Mesothelial cell of epicardium (in vitro differentiated cells): ENCODE measurements at regions not wholly inside any gene's neighbourhood (a gene's known extent, or its start where the extent isn't known, plus 50 kb on each side); places are given as distances from the start of the nearest gene placed in this dataset.
"Not testable (repeated sequence)": the region's sequence is repeated elsewhere in the genome, so short reads cannot be mapped to it uniquely, and the experiment has no call there.

Experiments
- DNase-seq, 2 experiments: peaks; one replicate each; pipeline ENCODE4 v3.0.0; 2021; ENCODE audit warnings: low spot score in 2 of 2; ENCODE audit not compliant: unreplicated experiment in 2 of 2
- H3K27ac Mint-ChIP-seq: 2 replicates; pipeline ENCODE4 v1.8.0; 2021; ENCODE audit warnings: mixed read lengths
- H3K27me3 Mint-ChIP-seq: 2 replicates; pipeline ENCODE4 v1.8.0; 2021; ENCODE audit warnings: low read depth, mixed read lengths
- H3K36me3 Mint-ChIP-seq: 2 replicates; pipeline ENCODE4 v1.8.0; 2021; ENCODE audit warnings: mixed read lengths
- H3K4me1 Mint-ChIP-seq: 2 replicates; pipeline ENCODE4 v1.8.0; 2021; ENCODE audit warnings: mixed read lengths
- H3K4me3 Mint-ChIP-seq: 2 replicates; pipeline ENCODE4 v1.8.0; 2021; ENCODE audit warnings: mild to moderate bottlenecking, moderate library complexity, mixed read lengths
- H3K9me3 Mint-ChIP-seq: 2 replicates; pipeline ENCODE4 v1.8.0; 2021; ENCODE audit warnings: mixed read lengths
- CTCF ChIP-seq: fragments of 200-600 bp; sonication (generic); IDR thresholded peaks from one replicate; pipeline ENCODE4 v1.5.0; 2021; ENCODE audit warnings: antibody characterized with exemption; ENCODE audit not compliant: unreplicated experiment

DNA sequence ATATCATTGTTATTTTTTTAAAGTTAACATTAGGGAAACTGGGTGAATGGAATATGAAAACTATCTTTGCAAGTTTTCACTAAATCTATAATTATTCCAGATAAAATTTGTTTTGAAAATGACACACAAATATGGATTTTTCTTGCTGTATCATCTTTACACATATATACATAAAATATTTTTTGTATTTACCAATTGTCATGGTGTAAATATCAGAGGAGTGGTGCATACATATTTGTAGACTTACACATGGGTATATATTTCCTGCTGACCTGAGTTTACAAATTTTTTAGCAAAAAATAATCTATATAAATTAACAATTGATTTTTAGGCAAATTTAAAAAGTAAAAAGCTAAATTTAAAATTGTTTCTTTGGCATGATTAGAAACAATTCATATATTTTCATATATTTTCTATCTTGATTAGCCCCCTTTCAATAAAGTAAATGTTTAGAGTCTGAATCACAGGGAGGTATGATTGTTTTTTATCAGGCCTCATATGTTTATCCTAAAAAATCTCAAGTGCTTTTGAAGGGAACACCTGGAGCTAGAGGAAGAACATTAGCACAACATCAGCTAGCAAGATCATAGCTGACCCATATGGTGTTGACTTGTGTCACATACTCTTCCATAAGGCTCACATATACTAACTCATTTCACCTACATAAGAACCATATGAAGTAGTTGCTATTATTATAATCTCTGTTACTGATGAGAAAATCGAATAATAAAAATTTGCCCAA is 671.8 kb upstream of the GJE1 start:
- Mint-ChIP-seq H3K9me3 (no peaks in the 10 kb centered on the region), H3K27ac (no peak overlapping the region), H3K4me3 (no peak overlapping the region), H3K27me3 (no peaks in the 10 kb centered on the region), H3K36me3 (no peaks in the 10 kb centered on the region), H3K4me1 (no peaks in the 10 kb centered on the region)
- TF ChIP-seq CTCF: no peak
- no peak for DNase-seq

GRCh38 chr6:141460245-141460644 is 672.5 kb upstream of the GJE1 start:
- H3K27me3 Mint-ChIP-seq, H3K9me3 Mint-ChIP-seq, H3K4me3 Mint-ChIP-seq, H3K36me3 Mint-ChIP-seq, H3K27ac Mint-ChIP-seq, H3K4me1 Mint-ChIP-seq, DNase-seq: not testable (repeated sequence)

- not testable (repeated sequence) for H3K4me1 Mint-ChIP-seq, H3K27ac Mint-ChIP-seq, H3K4me3 Mint-ChIP-seq, DNase-seq, H3K36me3 Mint-ChIP-seq, H3K9me3 Mint-ChIP-seq, H3K27me3 Mint-ChIP-seq
These were observed 674.7 kb upstream of the GJE1 start for GRCh38 chr6:141457984-141458383.

- H3K27ac Mint-ChIP-seq: no peak overlapping the region
- no peaks in the 10 kb centered on the region for H3K27me3 Mint-ChIP-seq
- no peaks in the 10 kb centered on the region for H3K9me3 Mint-ChIP-seq
- H3K4me3 Mint-ChIP-seq: no peak overlapping the region
- no peaks in the 10 kb centered on the region for H3K36me3 Mint-ChIP-seq
- no peak for TF ChIP-seq CTCF
- no peak for DNase-seq
- H3K4me1 Mint-ChIP-seq: peaks cover 8% of the 10 kb centered on the region
These were observed 680.4 kb upstream of the GJE1 start for GRCh38 chr6:141452354-141452686.

DNA sequence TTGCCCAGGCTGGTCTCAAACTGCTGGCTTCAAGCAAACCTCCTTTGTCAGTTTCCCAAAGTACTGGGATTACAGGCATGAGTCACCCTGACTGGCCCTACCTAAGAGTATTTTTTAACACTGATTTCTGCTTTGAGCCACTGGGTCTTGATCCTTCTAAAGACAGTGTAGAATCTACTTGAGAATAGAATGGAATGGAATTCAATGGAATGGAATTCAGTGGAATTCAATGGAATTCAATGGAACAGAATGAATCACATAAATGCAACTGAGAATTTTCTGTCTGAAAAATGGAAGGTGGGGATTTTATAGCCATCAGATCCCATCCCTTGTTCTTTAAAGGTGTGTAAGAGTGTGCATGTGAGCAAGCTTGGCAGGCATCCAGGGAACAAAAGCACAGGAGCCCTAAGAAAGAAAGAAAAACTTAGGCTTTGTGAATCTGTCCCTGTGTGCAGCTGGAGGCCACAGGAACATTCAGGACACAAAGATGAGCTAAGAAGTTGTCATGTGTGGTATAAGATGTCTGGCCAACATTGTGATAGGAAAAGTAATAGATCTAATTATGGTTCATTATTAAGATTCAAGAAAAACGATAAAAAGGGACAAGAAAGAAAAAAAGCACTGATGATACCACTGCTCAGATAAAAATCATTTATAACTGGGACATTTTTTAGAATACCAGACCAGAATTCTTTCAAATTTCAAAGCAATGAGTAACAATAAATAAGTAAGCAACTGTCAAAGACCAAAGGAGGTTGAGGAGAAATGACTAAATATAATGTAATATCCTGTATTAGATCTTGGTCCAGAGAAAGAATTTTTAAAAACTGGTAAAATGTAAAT is 681.0 kb upstream of the GJE1 start:
- no peak for DNase-seq
- no peaks in the 10 kb centered on the region for H3K36me3 Mint-ChIP-seq
- no peak overlapping the region for H3K4me3 Mint-ChIP-seq
- peaks cover 8% of the 10 kb centered on the region for H3K4me1 Mint-ChIP-seq
- no peaks in the 10 kb centered on the region for H3K9me3 Mint-ChIP-seq
- H3K27ac Mint-ChIP-seq: no peak overlapping the region
- no peak for TF ChIP-seq CTCF
- H3K27me3 Mint-ChIP-seq: no peaks in the 10 kb centered on the region

DNA sequence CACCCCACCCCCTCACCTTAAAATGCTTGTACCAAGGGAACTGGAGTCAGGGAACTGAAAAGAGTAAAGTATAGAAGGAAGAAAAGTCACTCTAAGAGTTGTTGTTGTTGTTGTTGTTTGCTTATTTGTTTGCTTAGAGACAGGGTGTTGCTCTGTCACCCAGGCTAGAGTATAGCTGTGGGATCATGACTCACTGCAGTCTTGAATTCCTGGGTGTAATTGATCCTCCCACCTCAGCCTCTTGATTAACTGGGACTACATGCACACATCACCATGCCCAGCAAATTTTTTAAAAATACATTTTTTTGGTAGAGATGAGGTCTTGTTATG is 681.6 kb upstream of the GJE1 start:
- no peak for TF ChIP-seq CTCF
- Mint-ChIP-seq H3K27ac (no peak overlapping the region), H3K27me3 (no peaks in the 10 kb centered on the region), H3K4me1 (peaks cover 8% of the 10 kb centered on the region), H3K9me3 (no peaks in the 10 kb centered on the region), H3K4me3 (no peak overlapping the region), H3K36me3 (no peaks in the 10 kb centered on the region)
- DNase-seq: no peak
